Hematopoietic multipotent progenitor cell treated with erythropoietin and hydrocortisone succinate and interleukin-3 and kit ligand, for 17 days (in vitro differentiated cells): ENCODE measurements at regions not wholly inside any gene's neighbourhood (a gene's known extent, or its start where the extent isn't known, plus 50 kb on each side); places are given as distances from the start of the nearest gene placed in this dataset.

Experiments used
- DNase-seq: peaks from one replicate; pipeline ENCODE4 v3.0.0-alpha.2; 2015; ENCODE audit warnings: low spot score

DNA sequence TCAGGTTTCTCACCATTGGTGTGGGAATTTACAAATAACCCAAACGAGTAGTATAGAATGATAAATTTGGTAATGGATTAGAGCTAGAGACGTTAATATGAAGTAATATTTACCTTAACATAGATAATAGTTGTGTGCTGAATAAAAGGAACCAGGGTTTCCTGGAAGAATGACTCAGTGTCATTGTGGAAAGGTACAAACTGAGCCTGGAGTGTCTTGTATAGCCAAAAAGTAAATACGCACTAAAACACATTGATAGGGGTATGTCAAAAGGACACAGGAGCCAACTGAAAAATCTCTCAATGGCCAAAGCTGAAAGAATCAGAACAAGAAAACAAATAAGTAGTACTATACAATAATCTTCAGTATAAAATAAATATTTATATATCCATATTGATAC is 363.5 kb downstream of the SLCO4C1 start:
- no peak for DNase-seq

DNA sequence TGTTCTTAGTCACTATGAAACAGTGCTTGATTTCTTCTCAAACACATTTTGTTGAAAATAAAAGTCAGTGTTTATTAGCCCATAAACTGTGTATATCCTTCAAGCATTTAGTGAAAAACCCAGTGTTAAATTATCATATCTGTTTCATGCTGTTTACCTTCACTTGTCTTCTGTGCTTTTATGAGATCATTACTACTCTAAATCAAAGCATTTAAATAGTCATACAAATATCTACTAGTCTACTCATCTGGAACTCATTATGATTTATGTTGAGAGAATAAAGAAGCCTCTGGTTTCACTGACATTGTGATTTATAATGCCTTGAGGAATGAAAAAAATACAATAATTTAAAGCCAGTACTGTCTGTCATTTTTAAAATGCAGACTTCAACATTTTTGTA is 366.5 kb downstream of the SLCO4C1 start:
- DNase-seq, result no peak

DNA sequence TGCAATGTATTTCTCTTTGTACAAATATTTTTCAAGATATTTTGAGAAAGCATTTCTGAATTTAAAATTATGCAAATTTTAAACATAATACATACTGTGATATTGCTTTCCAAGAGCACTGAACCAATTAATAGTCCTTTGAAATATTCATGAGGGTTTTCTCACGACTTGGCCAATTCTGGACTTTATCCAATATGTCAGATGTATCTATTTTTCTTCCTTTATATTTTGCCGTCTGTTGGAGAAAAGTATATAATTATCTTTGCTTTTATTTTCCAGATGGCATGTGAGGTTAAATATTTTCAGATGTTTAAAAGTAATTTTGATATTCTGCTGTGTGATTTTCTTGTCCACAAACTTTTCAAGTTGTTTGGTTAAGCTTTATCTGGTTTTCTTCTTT is 378.9 kb downstream of the SLCO4C1 start:
- DNase-seq, result no peak

DNA sequence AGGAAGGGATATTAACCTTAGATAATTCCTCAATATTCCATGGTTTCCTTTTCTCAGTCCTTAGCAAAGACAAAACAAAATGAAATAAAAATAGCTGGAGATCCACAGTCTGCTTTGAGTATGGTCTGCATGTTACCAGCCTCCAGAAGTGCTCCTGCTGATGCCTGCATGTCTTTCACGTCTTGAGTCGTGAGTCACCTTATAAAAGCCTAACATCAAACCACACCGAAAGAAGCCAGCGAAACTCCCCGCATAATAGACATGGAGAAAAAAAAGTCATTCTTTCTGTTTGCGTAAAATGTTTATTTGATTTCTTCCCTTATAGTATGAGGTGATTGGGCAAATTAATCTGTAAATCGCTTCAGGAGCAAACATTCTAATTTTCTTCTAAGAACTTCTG is 380.5 kb downstream of the SLCO4C1 start:
- no peak for DNase-seq

DNA sequence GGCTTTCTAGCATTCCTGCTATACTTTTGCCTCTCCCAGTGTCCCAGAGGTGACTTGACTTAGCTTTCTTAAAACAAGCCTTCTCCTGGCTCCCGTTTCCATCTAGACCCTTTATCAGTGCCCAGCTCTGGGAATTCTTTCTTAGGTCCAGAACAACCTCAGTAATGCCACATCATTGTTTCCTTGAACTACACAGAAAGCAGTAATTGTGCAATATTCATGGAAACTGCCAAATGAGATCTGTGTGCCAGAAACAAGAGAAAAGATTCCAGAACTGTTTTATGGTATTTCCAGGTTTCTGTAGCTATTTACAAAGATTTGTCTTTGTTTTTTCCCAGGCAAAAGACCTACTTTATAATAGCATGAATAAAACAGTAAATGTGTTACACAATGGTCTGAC is 391.3 kb downstream of the SLCO4C1 start:
- DNase-seq, result no peak

DNA sequence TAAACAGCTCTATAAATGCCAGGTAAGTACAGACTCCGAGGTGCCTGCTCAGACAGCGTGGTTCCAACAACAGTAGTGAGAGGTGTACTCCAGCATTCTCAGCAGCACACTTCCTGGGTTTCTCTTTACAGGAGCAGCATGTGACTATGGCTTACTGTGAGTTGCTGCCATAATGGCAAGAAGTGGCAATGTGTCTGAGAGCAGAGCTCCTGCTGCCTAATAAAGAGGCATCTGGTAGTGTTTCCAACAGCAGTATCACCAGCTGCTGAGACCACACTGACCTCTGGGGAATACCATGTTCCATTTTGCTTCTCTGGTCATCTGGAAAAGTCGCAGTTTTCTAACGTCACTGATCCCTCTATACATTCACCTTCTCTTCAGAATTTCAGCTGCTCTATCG is 398.2 kb downstream of the SLCO4C1 start:
- DNase-seq, result no peak

GRCh38 chr5:101894985-101895384 is 401.1 kb downstream of the SLCO4C1 start:
- DNase-seq, result no peak

- DNase-seq, result no peak
Measured at GRCh38 chr5:101878190-101878589, 417.9 kb downstream of the SLCO4C1 start.

DNA sequence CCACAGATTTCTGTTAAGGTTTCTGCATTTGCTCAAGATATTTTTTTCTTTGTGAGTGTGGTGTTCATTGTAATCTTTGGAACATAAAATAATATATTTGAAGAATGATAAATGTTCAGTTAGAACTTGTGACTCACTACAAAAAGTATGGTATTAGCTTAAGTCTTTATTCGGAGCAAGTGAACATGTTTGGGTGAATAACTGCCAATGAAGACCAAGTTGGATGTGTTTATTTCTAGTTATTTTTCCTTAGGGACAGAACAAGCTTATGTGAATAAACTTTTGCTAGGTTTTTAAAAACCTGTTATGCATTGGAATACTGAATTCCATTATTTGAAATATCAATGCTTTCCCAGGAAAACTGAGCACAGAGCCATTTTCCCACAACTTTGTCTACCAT is 418.6 kb downstream of the SLCO4C1 start:
- DNase-seq, result no peak

GRCh38 chr5:101866473-101866872 is 429.6 kb downstream of the SLCO4C1 start:
- no peak for DNase-seq

GRCh38 chr5:101860563-101860962 is 435.5 kb downstream of the SLCO4C1 start:
- DNase-seq, result no peak

GRCh38 chr5:101860145-101860544 is 435.9 kb downstream of the SLCO4C1 start:
- no peak for DNase-seq

- DNase-seq, result no peak
Measured at GRCh38 chr5:101846496-101846895, 449.6 kb downstream of the SLCO4C1 start.

DNA sequence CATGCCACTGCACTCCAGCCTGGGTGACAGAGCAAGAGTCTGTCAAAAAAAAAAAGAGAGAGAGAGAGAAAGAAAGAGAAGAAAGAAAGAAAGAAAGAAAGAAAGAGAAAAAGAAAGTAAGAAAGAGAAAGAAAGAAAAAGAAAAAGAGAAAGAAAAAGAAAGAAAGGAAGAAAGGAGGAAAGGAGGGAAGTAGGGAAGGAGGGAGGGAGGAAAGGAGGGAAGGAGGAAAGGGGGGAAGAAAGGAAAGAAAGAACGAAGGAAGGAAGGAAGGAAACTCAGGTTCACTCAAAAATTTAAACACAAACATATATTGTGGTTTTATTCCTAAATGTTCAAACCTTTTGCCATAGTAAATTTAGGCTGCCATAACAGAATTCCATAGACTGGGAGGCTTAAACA is 453.0 kb downstream of the SLCO4C1 start:
- DNase-seq, result no peak

DNA sequence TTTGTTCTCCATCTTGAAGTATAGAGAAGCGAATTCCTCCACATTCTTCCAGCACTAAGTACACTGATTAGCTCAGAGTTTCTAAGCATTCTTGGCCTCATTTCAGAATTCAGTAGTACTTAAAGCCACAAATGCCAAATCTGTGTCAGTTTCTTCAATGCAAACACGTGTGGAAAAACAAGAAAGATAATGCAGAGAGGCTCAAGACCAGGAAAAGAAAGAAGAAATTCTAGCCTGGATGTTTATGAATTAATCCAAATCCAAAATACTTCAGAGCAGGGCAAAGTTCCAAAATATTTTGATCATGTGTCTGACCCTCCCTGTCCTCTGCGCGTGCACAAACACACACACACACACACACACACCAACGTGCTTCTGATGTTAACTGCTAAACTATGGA is 457.6 kb downstream of the SLCO4C1 start:
- DNase-seq, result no peak

DNA sequence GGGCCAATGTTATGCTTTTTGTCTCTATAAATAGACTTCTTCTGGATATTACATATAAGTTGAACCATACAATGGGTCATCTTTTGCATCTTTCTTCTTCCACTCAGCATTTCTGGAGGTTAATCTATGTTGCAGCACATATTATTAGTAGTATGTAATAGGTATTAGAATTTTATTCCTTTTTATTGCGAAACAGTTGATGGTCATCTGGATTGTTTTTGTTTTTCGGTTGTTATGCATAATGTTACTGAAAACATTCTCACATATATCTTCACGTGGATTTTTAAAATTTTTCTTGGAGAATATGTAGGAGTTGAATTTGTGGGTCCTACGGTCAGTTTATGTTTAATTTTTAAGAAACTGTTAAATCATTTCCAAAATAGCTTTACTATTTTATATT is 466.8 kb downstream of the SLCO4C1 start:
- no peak for DNase-seq

- DNase-seq, result no peak
Measured at GRCh38 chr5:101811466-101811865, 484.6 kb downstream of the SLCO4C1 start.

DNA sequence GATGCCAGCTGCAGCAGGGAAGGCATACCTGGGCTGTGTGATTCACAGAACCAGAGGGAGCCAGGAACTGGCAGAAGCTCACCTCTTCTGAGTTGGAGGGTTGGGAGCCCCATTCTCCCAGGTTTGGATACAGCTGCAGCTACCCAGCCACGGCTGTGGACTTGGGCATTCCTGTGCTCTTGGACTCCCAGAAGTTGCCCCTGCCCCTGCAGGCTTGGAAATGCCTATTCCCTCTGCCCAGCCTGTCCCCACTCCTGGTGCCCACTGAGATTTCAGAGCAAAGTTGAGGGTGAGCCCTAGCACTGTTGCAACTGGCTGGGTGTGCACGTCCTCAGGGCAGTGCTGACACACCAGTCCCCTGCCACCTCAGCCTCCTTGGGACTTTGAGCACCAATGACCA is 489.7 kb downstream of the SLCO4C1 start:
- DNase-seq, result no peak

- no peak for DNase-seq
Measured at GRCh38 chr5:101796427-101796826, 499.7 kb downstream of the SLCO4C1 start.

- no peak for DNase-seq
Measured at GRCh38 chr5:101788797-101789196, 507.3 kb downstream of the SLCO4C1 start.

- DNase-seq, result no peak
Measured at GRCh38 chr5:101785090-101785489, 511.0 kb downstream of the SLCO4C1 start.

GRCh38 chr5:101783241-101784013 is 512.7 kb downstream of the SLCO4C1 start:
- DNase-seq, result no peak

GRCh38 chr5:101782352-101783103 is 513.6 kb downstream of the SLCO4C1 start:
- no peak for DNase-seq

DNA sequence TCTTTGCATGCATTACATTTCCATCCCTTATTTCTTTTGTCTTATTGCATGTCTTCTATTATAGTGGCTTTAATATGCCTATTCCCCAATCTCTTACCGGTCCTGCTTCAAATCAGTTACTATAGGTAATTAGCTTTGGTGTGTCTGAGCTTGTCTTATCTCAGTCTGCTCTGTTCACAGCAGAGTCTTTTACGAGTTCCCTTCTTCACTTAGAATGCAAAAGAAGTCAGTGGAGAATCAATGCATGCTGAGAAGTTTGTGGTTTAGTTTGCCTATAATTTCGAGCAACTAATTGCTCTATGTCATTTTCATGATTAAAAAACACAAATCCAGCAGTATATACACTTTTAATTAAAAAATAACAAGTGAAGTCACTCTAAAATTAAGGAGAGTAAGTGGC is 545.0 kb downstream of the SLCO4C1 start:
- DNase-seq, result no peak
